ENCODE measurements at regions not wholly inside any gene's neighbourhood (a gene's known extent, or its start where the extent isn't known, plus 50 kb on each side); places are given as distances from the start of the nearest gene placed in this dataset.

- no peak for DNase-seq
Measured at GRCh38 chr4:107151173-107151572, 115.1 kb upstream of the DKK2 start.

DNA sequence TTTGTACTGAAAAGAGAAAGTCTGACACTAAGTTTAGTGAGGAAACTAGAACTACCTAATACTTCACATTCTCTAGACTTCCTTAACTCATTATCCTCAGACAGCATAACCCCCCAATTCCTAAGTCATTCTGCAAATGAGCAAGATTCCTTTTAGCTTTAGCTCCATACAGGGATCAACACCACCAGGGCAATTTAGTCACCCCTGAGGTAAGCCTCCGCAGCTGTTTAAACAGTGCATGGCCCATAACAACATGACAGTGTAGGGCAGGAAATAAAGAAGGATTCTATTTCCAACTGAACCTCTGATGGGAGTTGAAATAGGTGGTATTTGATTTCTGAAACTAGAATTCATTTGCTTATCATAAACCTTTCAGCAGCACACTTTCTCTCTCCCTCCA lies 112.8 kb upstream of the DKK2 start:
- peak; percentile 71 to 73 for DNase-seq

- DNase-seq: peak; percentile 7
Measured at GRCh38 chr4:107147873-107148272, 111.8 kb upstream of the DKK2 start.

DNA sequence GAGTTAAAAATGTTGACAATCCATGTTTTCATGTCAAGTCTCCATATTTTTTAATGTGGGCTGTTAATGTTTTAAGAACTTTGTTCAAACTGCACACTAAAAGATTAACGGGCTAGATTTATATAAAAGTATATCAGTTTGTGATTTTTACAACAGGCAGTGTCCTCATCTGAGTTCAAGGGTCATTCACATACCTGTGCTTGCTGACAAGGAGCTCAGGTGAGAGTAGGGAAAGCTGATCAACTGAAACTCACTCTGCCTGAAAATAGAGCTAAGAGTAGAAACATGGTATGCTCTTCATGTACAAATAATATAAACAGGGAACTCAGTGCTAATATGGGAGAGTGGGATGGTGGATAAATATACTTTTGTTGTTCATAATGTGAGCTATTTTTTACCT lies 102.3 kb upstream of the DKK2 start:
- DNase-seq: no peak

GRCh38 chr4:107133965-107134653 lies 98.0 kb upstream of the DKK2 start:
- no peak for DNase-seq

- no peak for DNase-seq
Measured at GRCh38 chr4:107131295-107131694, 95.2 kb upstream of the DKK2 start.

DNA sequence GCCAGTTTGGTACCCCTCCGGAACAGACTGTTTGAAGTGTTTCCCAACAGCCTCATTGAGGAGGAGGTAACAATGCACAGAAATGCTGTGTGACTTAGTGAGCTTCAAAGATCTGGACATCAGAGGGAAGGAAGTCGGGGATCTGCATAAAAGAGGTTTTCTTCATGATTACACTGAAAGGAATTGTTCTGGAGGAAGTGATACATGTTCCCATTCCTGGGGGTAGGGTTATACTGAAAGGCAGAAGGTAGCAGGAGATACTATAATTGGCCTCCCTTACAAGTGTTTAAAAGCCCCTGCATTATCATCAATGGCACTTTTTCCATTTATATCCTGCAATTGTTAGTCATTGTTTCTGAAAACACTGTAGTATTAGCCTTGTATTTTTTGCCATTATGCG lies 94.0 kb upstream of the DKK2 start:
- DNase-seq: no peak

DNA sequence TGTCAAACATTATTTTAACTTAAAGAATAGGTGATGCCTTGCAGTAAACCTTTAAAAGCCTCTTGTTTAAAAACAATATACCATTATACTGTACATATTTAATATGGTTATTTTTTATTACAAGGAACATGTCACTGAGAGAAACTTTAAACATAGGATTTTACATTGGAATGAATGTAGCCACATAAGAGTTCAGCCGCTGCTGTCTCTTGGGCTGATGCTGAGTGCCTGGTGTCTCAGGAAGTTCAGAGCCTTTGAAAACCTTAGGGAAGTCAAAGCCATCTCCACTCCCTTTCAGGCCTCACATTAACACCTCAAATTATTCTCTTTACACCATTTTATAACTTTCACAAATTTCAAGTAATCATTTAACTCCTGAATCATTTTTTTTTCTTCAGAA lies 93.5 kb upstream of the DKK2 start:
- no peak for DNase-seq

- DNase-seq: no peak
Measured at GRCh38 chr4:107129076-107129475, 93.0 kb upstream of the DKK2 start.

GRCh38 chr4:107128116-107128515 lies 92.0 kb upstream of the DKK2 start:
- DNase-seq: no peak

DNA sequence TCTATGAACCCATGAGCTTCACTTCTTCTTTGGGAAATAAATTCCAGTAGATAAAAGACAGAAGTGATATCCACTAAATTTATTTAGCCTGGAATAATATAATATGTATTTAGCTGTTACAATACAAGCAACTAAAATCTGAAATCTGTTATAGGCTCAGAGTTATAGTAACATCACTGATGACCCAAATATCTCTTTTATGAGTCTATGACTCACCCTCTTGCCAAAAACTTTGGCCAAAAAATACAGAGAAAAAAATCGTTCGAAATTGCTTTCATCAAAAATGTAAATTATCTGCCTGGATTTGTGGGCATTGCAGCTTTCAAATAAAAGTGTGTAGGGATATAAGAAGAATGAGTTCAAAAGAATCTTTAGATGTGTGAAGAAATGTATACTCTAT lies 89.4 kb upstream of the DKK2 start:
- DNase-seq: no peak

DNA sequence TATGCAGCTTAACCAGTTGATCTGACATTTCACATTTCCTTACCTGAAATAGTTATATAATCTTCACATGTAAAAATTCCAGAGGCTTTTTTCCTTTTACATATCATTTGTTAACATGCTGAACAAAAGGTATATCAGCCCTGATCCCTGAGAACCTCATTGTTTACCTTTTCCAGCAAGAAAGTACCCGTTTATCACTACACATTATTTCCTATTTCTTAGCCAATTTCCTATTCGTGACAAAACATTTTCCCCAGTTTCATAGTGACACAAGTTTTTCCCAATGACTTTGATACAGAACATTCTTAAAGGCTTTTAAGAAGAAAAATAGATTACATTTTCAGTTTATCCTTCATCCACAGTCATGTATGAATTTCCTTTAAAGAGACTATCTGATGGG lies 86.6 kb upstream of the DKK2 start:
- no peak for DNase-seq

DNA sequence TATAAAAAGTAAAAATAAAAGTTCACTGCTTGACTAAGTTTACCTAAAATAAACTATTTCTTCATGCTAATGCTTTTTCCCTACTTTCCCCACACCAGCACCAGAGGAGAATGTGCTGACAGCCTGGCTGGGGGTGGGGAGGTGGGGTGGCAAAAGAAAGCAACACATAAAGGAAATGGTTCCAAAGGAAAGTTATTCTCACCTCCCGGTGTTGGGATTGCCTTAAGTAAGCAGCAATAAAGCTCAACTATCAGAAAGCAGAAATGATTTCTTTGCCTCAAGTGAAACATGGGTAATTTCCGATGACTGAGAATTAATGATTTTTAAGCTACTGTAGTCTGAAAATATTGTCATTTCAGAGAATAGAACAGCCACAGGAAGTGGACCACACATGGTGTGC lies 84.5 kb upstream of the DKK2 start:
- no peak for DNase-seq

- DNase-seq: no peak
Measured at GRCh38 chr4:107117726-107118125, 81.6 kb upstream of the DKK2 start.

DNA sequence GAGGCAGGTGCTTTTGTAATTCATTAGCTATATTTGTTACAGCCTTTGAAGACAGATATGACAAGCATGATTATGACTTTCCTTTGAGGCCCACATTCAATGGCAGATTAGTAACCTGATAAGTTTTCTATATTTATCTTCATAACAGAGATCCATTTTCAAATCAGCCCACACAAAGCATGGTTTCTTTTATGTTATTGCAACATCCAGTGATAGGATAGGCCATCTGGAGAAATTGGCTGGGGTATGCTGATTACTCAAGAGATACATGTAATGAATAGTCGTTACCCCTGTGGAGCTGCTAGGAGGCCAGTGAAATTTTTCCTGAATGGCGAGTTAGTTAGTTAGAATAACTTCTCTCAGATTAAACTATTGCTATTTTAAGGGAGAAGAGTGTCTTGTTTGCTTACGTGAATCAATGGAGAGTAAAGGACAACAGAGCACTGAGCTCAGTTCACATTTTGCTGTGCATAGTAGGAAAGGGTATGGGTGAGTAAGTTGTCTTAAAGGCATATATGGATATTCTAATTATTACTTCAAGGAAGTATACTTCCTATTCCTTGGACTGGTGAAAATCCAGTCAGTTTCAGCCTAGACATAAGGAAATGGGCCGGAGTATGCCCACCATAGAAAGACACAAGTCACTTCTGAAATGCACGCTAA lies 79.2 kb upstream of the DKK2 start:
- no peak for DNase-seq

- no peak for DNase-seq
Measured at GRCh38 chr4:107114059-107114458, 77.9 kb upstream of the DKK2 start.

- DNase-seq: no peak
Measured at GRCh38 chr4:107098401-107098800, 62.3 kb upstream of the DKK2 start.

GRCh38 chr4:107094976-107095375 lies 58.9 kb upstream of the DKK2 start:
- peak in 1 of 2 experiments; percentile 11 for DNase-seq

- no peak for DNase-seq
Measured at GRCh38 chr4:107094332-107094731, 58.2 kb upstream of the DKK2 start.
